SK-N-SH treated with all-trans-retinoic acid at 6 μM for 48 hours (cell line): ENCODE measurements at regions not wholly inside any gene's neighbourhood (a gene's known extent, or its start where the extent isn't known, plus 50 kb on each side); places are given as distances from the start of the nearest gene placed in this dataset.

Experiments
- ARNTL ChIP-seq: fragments of 450-650 bp; formaldehyde crosslinking; IDR thresholded peaks from 2 replicates; pipeline ENCODE4 v1.5.0; 2020; ENCODE audit warnings: low read depth, mild to moderate bottlenecking, moderate library complexity, borderline replicate concordance
- ESRRG ChIP-seq: fragments of 250-450 bp; sonication (Bioruptor Pico); IDR thresholded peaks from 2 replicates; pipeline ENCODE4 v1.6.1; 2021; ENCODE audit warnings: mild to moderate bottlenecking
- GLIS3 ChIP-seq: fragments of 250-450 bp; sonication (Bioruptor Pico); IDR thresholded peaks from 2 replicates; pipeline ENCODE4 v1.5.0; 2020; ENCODE audit warnings: mild to moderate bottlenecking, moderate library complexity
- OSR1 ChIP-seq: fragments of 250-450 bp; sonication (Bioruptor Pico); IDR thresholded peaks from 2 replicates; pipeline ENCODE4 v1.8.0; 2022; ENCODE audit warnings: moderate library complexity, mild to moderate bottlenecking, inconsistent platforms
- PPARA ChIP-seq: fragments of 250-450 bp; sonication (Bioruptor Pico); IDR thresholded peaks from 2 replicates; pipeline ENCODE4 v1.5.0; 2020; ENCODE audit warnings: mild to moderate bottlenecking, borderline replicate concordance
- RARB ChIP-seq: fragments of 250-450 bp; sonication (Bioruptor Pico); IDR thresholded peaks from 2 replicates; pipeline ENCODE4 v1.8.0; 2021; ENCODE audit warnings: mild to moderate bottlenecking, moderate library complexity
- TOX ChIP-seq: fragments of 250-450 bp; sonication (Bioruptor Pico); IDR thresholded peaks from 2 replicates; pipeline ENCODE4 v1.8.0; 2021; ENCODE audit warnings: mild to moderate bottlenecking, moderate library complexity, borderline replicate concordance
- ZNF565 ChIP-seq: fragments of 450-650 bp; formaldehyde crosslinking; conservative IDR thresholded peaks from 2 replicates; pipeline ENCODE4 v1.5.0; 2020; ENCODE audit warnings: low read depth, mild to moderate bottlenecking, moderate library complexity
- ZNF70 ChIP-seq: fragments of 450-650 bp; formaldehyde crosslinking; IDR thresholded peaks from 2 replicates; pipeline ENCODE4 v1.5.0; 2020; ENCODE audit warnings: mild to moderate bottlenecking, moderate library complexity
- TF ChIP-seq, protein P1 (sequence below): fragments of 250-450 bp; sonication (Bioruptor Pico); IDR thresholded peaks from 2 replicates; pipeline ENCODE4 v1.5.1; 2020; ENCODE audit warnings: low read depth, mild to moderate bottlenecking, moderate library complexity
- TF ChIP-seq, protein P2 (sequence below): fragments of 250-450 bp; sonication (Bioruptor Pico); IDR thresholded peaks from 2 replicates; pipeline ENCODE4 v1.8.0; 2021; ENCODE audit warnings: low read depth, mild to moderate bottlenecking, moderate library complexity, borderline replicate concordance

DNA sequence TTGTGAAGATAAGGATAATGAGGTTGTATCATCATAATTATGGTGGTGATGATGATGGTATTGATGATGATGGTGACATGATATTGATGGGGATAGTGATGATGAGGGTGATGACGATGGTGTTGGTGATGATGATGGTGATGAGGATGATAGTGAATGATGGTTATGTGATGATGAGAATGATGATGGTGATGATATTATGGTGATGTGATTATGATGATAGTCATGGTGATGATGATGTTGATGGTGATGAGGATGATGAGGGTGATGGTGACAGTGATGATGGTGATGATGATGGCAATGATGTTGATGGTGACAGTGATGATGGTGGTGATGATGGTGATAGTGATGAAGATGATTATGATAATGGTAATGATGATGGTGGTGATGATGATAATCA, 299.9 kb upstream of the ADARB2 start:
- TF ChIP-seq ZNF565 (CRISPR knock-in tag) (no peak), RARB (no peak), TOX (CRISPR knock-in tag) (no peak), GLIS3 (no peak), PPARA (no peak), ZNF70 (CRISPR knock-in tag) (no peak), OSR1 (no peak), ESRRG (no peak), ARNTL (CRISPR knock-in tag) (no peak)
- TF ChIP-seq, protein P1, sequence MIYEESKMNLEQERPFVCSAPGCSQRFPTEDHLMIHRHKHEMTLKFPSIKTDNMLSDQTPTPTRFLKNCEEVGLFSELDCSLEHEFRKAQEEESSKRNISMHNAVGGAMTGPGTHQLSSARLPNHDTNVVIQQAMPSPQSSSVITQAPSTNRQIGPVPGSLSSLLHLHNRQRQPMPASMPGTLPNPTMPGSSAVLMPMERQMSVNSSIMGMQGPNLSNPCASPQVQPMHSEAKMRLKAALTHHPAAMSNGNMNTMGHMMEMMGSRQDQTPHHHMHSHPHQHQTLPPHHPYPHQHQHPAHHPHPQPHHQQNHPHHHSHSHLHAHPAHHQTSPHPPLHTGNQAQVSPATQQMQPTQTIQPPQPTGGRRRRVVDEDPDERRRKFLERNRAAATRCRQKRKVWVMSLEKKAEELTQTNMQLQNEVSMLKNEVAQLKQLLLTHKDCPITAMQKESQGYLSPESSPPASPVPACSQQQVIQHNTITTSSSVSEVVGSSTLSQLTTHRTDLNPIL (CRISPR knock-in tag), result no peak
- TF ChIP-seq, protein P2, sequence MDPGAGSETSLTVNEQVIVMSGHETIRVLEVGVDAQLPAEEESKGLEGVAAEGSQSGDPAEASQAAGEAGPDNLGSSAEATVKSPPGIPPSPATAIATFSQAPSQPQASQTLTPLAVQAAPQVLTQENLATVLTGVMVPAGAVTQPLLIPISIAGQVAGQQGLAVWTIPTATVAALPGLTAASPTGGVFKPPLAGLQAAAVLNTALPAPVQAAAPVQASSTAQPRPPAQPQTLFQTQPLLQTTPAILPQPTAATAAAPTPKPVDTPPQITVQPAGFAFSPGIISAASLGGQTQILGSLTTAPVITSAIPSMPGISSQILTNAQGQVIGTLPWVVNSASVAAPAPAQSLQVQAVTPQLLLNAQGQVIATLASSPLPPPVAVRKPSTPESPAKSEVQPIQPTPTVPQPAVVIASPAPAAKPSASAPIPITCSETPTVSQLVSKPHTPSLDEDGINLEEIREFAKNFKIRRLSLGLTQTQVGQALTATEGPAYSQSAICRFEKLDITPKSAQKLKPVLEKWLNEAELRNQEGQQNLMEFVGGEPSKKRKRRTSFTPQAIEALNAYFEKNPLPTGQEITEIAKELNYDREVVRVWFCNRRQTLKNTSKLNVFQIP (CRISPR knock-in tag), result no peak
